OCI-LY3 (cell line): ENCODE measurements at regions not wholly inside any gene's neighbourhood (a gene's known extent, or its start where the extent isn't known, plus 50 kb on each side); places are given as distances from the start of the nearest gene placed in this dataset.

Source experiments
- H2AFZ ChIP-seq: fragments of 200-600, 300-600 bp; shearing (Covaris generic); 2 replicates; pipeline ENCODE4 v1.6.0; 2014; ENCODE audit warnings: antibody characterized with exemption, low read depth, low read length
- H3K27ac ChIP-seq: fragments of 200-600, 300-600 bp; sonication (generic); 2 replicates; pipeline ENCODE4 v1.5.1; 2014; ENCODE audit warnings: mild to moderate bottlenecking, low read length, moderate library complexity, mixed read lengths
- H3K27me3 ChIP-seq: fragments of 200-600, 300-600 bp; sonication (generic); 2 replicates; pipeline ENCODE4 v1.6.1; 2014; ENCODE audit warnings: low read depth, low read length, mixed read lengths
- H3K36me3 ChIP-seq: fragments of 200-600, 300-600 bp; sonication (generic); replicated peaks from 2 replicates; pipeline ENCODE3; 2014; ENCODE audit warnings: low read depth, low read length, mixed read lengths
- H3K4me1 ChIP-seq: fragments of 300-600, 200-600 bp; sonication (generic); 2 replicates; pipeline ENCODE4 v1.6.1; 2014; ENCODE audit warnings: low read length, mixed read lengths
- H3K4me2 ChIP-seq: fragments of 200-600, 300-600 bp; sonication (generic); 2 replicates; pipeline ENCODE4 v1.6.1; 2014; ENCODE audit warnings: low read length, mixed read lengths
- H3K4me3 ChIP-seq: fragments of 300-600, 200-600 bp; sonication (generic); 2 replicates; pipeline ENCODE4 v1.5.1; 2014; ENCODE audit warnings: antibody characterized with exemption, mild to moderate bottlenecking, low read length, moderate library complexity
- H3K79me2 ChIP-seq: fragments of 300-600, 200-600 bp; shearing (Covaris generic); 2 replicates; pipeline ENCODE4 v1.6.1; 2014; ENCODE audit warnings: mild to moderate bottlenecking, low read length, mixed read lengths
- H3K9ac ChIP-seq: fragments of 300-600, 200-600 bp; shearing (Covaris generic); 2 replicates; pipeline ENCODE4 v1.6.0; 2014; ENCODE audit warnings: mild to moderate bottlenecking, low read length, moderate library complexity
- H3K9me3 ChIP-seq: fragments of 200-600, 300-600 bp; shearing (Covaris generic); 2 replicates; pipeline ENCODE4 v1.6.1; 2014; ENCODE audit warnings: low read length, mixed read lengths; ENCODE audit not compliant: insufficient read depth
- H4K20me1 ChIP-seq: fragments of 200-600, 300-600 bp; sonication (generic); 2 replicates; pipeline ENCODE4 v1.6.1; 2016; ENCODE audit warnings: low read length, mixed read lengths; ENCODE audit not compliant: insufficient read depth
- EZH2phosphoT487 ChIP-seq: fragments of 200-600 bp; shearing (Covaris generic); IDR thresholded peaks from 2 replicates; pipeline ENCODE4 v1.6.1; 2018; ENCODE audit warnings: antibody characterized with exemption, mixed run types, low read depth
- TF ChIP-seq, protein P1 (sequence below): fragments of 200-600, 300-600 bp; sonication (generic); IDR thresholded peaks from 2 replicates; pipeline ENCODE4 v1.5.1; 2014; ENCODE audit warnings: antibody characterized with exemption, low read length, low read depth

DNA sequence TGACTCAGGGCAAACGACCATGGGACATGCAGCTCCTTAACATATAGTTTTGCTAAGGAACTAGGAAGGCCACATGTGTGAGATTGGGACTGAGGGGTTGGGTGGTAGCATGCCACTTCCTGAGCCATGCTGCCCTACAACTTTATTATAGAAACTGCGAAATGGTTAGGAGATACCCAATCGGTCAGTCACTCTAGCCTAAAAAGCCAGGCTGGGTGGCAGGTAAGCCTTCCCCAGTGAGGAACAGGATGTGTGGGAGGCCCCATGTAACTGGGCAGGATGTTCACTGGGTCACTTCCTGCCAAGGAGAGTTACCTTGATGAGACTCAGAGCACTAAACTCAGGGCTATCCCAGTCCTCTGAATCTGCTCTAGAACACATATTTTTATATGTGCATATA, 123.5 kb downstream of the MAP3K7 start:
- no peak overlapping the region for H3K27ac ChIP-seq
- no peak overlapping the region for H2AFZ ChIP-seq
- H4K20me1 ChIP-seq: no peaks in the 10 kb centered on the region
- TF ChIP-seq, protein P1, sequence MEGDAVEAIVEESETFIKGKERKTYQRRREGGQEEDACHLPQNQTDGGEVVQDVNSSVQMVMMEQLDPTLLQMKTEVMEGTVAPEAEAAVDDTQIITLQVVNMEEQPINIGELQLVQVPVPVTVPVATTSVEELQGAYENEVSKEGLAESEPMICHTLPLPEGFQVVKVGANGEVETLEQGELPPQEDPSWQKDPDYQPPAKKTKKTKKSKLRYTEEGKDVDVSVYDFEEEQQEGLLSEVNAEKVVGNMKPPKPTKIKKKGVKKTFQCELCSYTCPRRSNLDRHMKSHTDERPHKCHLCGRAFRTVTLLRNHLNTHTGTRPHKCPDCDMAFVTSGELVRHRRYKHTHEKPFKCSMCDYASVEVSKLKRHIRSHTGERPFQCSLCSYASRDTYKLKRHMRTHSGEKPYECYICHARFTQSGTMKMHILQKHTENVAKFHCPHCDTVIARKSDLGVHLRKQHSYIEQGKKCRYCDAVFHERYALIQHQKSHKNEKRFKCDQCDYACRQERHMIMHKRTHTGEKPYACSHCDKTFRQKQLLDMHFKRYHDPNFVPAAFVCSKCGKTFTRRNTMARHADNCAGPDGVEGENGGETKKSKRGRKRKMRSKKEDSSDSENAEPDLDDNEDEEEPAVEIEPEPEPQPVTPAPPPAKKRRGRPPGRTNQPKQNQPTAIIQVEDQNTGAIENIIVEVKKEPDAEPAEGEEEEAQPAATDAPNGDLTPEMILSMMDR: no peak
- no peak for TF ChIP-seq EZH2phosphoT487
- no peak overlapping the region for H3K4me2 ChIP-seq
- H3K4me1 ChIP-seq: no peaks in the 10 kb centered on the region
- H3K36me3 ChIP-seq: no peaks in the 10 kb centered on the region
- H3K4me3 ChIP-seq: no peak overlapping the region
- no peaks in the 10 kb centered on the region for H3K9me3 ChIP-seq
- H3K79me2 ChIP-seq: no peaks in the 10 kb centered on the region
- no peak overlapping the region for H3K9ac ChIP-seq
- peaks cover 17% of the 10 kb centered on the region; the same call in 1 of the 2 replicates for H3K27me3 ChIP-seq

DNA sequence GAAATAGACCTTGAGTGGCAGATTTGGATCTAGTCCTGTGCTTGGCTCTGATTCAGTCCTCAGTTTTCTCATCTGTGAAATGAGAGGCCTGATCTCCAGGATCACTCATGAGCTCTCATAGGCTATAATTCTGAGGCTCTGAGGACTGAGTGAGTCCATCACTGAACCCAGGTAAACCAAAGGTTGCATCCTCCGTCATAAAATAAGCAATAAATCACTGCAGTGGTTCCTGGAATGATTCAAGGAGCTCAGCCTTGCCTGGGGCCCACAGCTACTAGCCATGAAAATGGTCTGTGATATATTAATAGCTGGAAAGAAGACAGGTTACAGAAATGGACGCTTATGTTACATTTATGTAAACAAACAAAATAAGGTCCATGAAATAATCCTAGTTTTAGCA, 124.8 kb downstream of the MAP3K7 start:
- no peak for TF ChIP-seq EZH2phosphoT487
- TF ChIP-seq, protein P1: no peak
- Histone ChIP-seq H3K27ac (no peak overlapping the region), H3K79me2 (no peaks in the 10 kb centered on the region), H3K9ac (no peak overlapping the region), H3K27me3 (peaks cover 8% of the 10 kb centered on the region; the same call in 1 of the 2 replicates), H2AFZ (no peak overlapping the region), H3K4me3 (no peak overlapping the region), H3K4me2 (no peak overlapping the region), H3K9me3 (no peaks in the 10 kb centered on the region), H3K4me1 (no peaks in the 10 kb centered on the region), H4K20me1 (no peaks in the 10 kb centered on the region), H3K36me3 (no peaks in the 10 kb centered on the region)

DNA sequence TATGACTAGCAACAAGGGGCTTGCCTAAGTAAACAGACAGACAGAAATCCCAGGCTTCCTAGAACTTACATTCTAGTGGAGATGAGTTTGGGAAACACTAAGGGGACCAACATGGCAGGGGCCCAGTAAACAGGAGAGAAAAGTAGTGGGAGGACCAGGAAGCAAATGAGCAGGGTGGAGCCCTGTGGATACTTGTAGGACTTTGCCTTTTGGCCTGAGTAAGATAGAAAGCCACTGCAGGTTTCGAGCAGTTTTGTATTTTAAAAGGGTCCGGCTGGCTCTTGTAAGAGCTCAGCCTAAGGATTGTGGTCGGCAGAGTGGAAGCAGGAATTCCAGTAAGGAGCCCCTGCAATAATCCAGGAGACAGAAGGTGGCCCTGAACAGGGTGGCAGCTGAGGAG, 125.5 kb downstream of the MAP3K7 start:
- Histone ChIP-seq H3K9ac (no peak overlapping the region), H3K4me1 (no peaks in the 10 kb centered on the region), H3K4me2 (no peak overlapping the region), H3K9me3 (no peaks in the 10 kb centered on the region), H3K79me2 (no peaks in the 10 kb centered on the region), H2AFZ (no peak overlapping the region), H3K27ac (no peak overlapping the region), H4K20me1 (no peaks in the 10 kb centered on the region), H3K4me3 (no peak overlapping the region), H3K27me3 (0 out of 2 replicates have a peak, but pooled peaks cover 4% of the 10 kb centered on the region), H3K36me3 (no peaks in the 10 kb centered on the region)
- TF ChIP-seq EZH2phosphoT487: no peak
- TF ChIP-seq, protein P1: no peak

DNA sequence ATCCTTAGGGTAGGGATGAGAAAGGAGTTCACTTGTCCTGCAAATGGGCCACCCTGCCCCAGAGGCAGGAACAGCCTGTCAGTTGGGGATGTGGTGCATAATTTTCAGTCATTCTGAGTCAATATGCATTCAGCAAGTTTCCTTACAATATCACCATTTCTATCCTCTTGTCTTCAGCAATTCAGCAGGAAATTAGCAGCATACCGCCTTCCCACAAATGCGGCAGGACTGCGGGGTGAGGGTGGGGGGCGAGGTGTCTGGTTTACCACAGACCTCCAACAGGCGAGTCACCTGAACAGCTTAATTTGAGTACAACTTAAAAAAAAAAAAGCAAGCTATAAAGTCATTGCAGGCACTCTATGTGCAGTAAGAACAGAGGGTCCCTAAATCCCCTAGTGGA, 126.8 kb downstream of the MAP3K7 start:
- Histone ChIP-seq H3K9me3 (no peaks in the 10 kb centered on the region), H3K36me3 (no peaks in the 10 kb centered on the region), H3K27ac (no peak overlapping the region), H3K9ac (no peak overlapping the region), H4K20me1 (no peaks in the 10 kb centered on the region), H2AFZ (no peak overlapping the region), H3K4me3 (no peak overlapping the region), H3K4me1 (no peaks in the 10 kb centered on the region), H3K27me3 (0 out of 2 replicates have a peak, but pooled peaks cover 3% of the 10 kb centered on the region), H3K4me2 (no peak overlapping the region), H3K79me2 (no peaks in the 10 kb centered on the region)
- TF ChIP-seq EZH2phosphoT487: no peak
- TF ChIP-seq, protein P1: no peak
